Peyer's patch (tissue), 4 donors: ENCODE measurements at regions not wholly inside any gene's neighbourhood (a gene's known extent, or its start where the extent isn't known, plus 50 kb on each side); places are given as distances from the start of the nearest gene placed in this dataset.

Source experiments
- POLR2A ChIP-seq, 2 donors: fragments of 450-650 bp; IDR thresholded peaks; one replicate each; pipeline ENCODE4 v1.5.1; 2017; ENCODE audit warnings: antibody characterized with exemption in 2 of 2, mild to moderate bottlenecking in 2 of 2, moderate library complexity in 2 of 2
- TF ChIP-seq, protein P1 (sequence below), 6 experiments: fragments of 450-650 bp in 4 of 6; fragments of 200-600 bp in 2 of 6; sonication (generic) in 1 of 6; IDR thresholded peaks; one replicate each; pipeline ENCODE4 v1.5.1; 2017 to 2019; ENCODE audit warnings: antibody characterized with exemption in 6 of 6, mild to moderate bottlenecking in 3 of 6, moderate library complexity in 1 of 6

DNA sequence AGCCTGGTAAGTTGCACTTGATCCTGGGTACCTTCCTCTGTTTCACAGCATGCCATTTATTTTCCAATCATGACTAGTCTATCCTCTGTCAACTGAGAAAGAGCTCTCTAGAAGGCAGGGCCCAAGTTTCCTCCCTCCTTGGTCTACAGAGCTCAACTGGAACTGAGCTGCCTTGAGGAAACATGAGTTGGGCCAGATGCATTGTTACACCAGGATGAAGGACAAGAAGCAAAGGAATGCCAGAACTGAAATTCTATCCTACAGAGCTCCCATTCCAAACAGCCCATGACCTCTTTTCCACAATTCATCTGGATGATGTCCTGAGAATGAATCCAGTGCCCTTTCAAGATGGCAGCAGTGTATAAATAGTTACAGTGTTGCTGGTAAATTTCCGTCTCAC is 66.7 kb upstream of the E2F3 start:
- TF ChIP-seq POLR2A (IDR thresholded peaks at IDR 0.05) = no peak
- TF ChIP-seq, protein P1, sequence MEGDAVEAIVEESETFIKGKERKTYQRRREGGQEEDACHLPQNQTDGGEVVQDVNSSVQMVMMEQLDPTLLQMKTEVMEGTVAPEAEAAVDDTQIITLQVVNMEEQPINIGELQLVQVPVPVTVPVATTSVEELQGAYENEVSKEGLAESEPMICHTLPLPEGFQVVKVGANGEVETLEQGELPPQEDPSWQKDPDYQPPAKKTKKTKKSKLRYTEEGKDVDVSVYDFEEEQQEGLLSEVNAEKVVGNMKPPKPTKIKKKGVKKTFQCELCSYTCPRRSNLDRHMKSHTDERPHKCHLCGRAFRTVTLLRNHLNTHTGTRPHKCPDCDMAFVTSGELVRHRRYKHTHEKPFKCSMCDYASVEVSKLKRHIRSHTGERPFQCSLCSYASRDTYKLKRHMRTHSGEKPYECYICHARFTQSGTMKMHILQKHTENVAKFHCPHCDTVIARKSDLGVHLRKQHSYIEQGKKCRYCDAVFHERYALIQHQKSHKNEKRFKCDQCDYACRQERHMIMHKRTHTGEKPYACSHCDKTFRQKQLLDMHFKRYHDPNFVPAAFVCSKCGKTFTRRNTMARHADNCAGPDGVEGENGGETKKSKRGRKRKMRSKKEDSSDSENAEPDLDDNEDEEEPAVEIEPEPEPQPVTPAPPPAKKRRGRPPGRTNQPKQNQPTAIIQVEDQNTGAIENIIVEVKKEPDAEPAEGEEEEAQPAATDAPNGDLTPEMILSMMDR (IDR thresholded peaks at IDR 0.05) = no peak
